NT2/D1 (cell line): ENCODE measurements at regions not wholly inside any gene's neighbourhood (a gene's known extent, or its start where the extent isn't known, plus 50 kb on each side); places are given as distances from the start of the nearest gene placed in this dataset.

Experiments
- DNase-seq: peaks from one replicate; pipeline ENCODE4 v3.0.0-alpha.2; 2011; ENCODE audit warnings: low read depth, low spot score
- H3K27me3 ChIP-seq: 2 replicates; pipeline ENCODE4 v1.6.0; 2011; ENCODE audit warnings: mild to moderate bottlenecking; ENCODE audit not compliant: insufficient read length, insufficient read depth
- H3K36me3 ChIP-seq: 2 replicates; pipeline ENCODE4 v1.6.1; 2011; ENCODE audit warnings: mild to moderate bottlenecking, low read length, mixed read lengths; ENCODE audit not compliant: insufficient read depth, insufficient read length
- H3K4me1 ChIP-seq: 2 replicates; pipeline ENCODE4 v1.5.1; 2011; ENCODE audit not compliant: insufficient read depth, insufficient read length
- H3K4me3 ChIP-seq: 2 replicates; pipeline ENCODE4 v1.5.1; 2011; ENCODE audit warnings: low read depth; ENCODE audit not compliant: insufficient read length
- H3K9ac ChIP-seq: 2 replicates; pipeline ENCODE4 v1.6.0; 2011; ENCODE audit warnings: low read depth; ENCODE audit not compliant: insufficient read length
- H3K9me3 ChIP-seq: 2 replicates; pipeline ENCODE4 v1.5.1; 2011; ENCODE audit warnings: mild to moderate bottlenecking, low read length; ENCODE audit not compliant: insufficient read depth
- SUZ12 ChIP-seq: IDR thresholded peaks from 2 replicates; pipeline ENCODE4 v1.6.1; 2011; ENCODE audit not compliant: insufficient read length, insufficient read depth; ENCODE audit errors: extremely low read depth
- YY1 ChIP-seq: IDR thresholded peaks from 2 replicates; pipeline ENCODE4 v1.6.1; 2011; ENCODE audit not compliant: insufficient read length, insufficient read depth
- ZNF274 ChIP-seq: IDR thresholded peaks from 2 replicates; pipeline ENCODE4 v1.6.1; 2011; ENCODE audit warnings: mild to moderate bottlenecking, low read depth, low read length

DNA sequence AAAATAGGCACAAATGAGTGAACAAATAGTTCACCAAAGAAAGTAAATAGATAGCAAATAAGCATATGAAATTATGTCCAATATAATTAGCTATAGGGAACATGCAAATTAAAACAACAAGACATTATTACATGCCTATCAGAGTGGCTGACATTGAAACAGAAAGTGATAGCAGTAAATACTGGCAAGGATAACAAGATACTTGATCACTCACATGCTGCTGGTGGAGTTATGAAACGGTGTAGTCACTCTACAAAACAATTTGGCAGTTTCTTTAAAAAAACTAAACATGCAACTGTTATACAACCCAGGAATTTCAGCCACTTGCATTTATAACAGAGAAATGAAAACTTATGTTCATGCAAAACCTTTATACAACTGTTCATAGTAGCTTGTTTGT lies 439.2 kb upstream of the ACVR2A start:
- Histone ChIP-seq H3K4me1 (no peaks in the 10 kb centered on the region), H3K27me3 (no peaks in the 10 kb centered on the region), H3K9ac (no peak overlapping the region), H3K4me3 (no peak overlapping the region), H3K36me3 (no peaks in the 10 kb centered on the region), H3K9me3 (no peaks in the 10 kb centered on the region)
- DNase-seq, result no peak
- no peak for TF ChIP-seq YY1
- TF ChIP-seq ZNF274, result no peak
- no peak for TF ChIP-seq SUZ12

DNA sequence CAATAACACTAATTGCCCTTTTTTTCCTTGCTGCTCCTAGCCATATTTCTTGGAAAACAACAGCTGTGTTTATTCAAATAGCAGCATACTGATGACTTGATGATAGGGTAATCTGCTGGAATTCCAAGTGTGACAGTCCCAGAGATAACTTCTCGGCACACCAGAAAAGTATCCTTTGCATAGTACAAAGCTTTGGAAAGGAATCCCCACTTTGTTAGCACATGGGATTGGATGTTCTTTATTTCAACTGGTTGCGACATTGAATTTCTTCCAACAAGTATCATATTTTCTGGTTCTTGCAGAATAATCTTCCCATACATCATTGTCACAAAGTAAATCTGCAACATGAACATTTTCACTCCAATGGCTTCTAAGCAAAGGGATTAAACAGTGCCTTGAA lies 445.8 kb upstream of the ACVR2A start:
- Histone ChIP-seq H3K36me3 (no peaks in the 10 kb centered on the region), H3K4me1 (no peaks in the 10 kb centered on the region), H3K4me3 (no peak overlapping the region), H3K9me3 (no peaks in the 10 kb centered on the region), H3K27me3 (no peaks in the 10 kb centered on the region), H3K9ac (no peak overlapping the region)
- no peak for TF ChIP-seq YY1
- no peak for TF ChIP-seq ZNF274
- no peak for DNase-seq

DNA sequence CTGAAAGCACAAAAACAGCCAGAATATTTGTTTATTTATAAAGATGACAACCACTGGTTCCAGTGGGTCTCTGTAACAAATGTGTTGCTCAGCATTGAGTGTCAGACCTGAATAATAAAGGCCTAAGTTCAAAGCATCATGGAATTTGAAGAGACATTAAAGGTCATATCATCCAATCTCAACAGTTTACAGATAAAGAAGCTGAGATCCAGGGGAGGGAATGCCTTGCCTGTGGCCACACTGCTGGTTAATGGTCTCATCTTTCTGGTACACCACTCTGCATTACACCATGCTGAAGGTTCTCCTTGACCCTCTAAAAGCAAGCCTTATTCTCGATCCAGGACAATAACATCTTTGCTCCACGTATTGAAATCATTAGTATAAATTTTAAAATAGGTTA lies 446.5 kb upstream of the ACVR2A start:
- H3K9me3 ChIP-seq, result no peaks in the 10 kb centered on the region
- H3K27me3 ChIP-seq, result no peaks in the 10 kb centered on the region
- no peak overlapping the region for H3K4me3 ChIP-seq
- TF ChIP-seq ZNF274 (no peak), YY1 (no peak), SUZ12 (no peak)
- DNase-seq, result no peak
- H3K36me3 ChIP-seq, result no peaks in the 10 kb centered on the region
- H3K9ac ChIP-seq, result no peak overlapping the region
- H3K4me1 ChIP-seq, result no peaks in the 10 kb centered on the region

DNA sequence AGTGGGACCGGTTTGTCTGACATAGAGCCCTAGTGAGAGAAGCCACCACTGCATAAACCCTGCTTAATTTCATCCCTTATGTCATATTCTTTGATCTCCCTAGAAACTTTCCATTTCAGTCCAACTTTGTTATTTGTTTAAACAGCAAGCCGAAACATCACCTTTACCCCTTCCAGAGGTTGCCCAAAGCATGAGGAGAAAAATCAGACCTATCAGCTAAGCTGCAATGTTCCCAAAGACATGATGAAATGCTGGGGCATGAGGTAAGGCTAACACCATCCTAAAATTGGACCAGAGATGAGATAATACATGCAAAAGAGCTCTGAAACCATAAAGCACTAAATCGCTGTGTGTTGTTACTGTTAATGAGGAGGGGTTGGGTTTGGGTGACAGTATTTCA lies 447.9 kb upstream of the ACVR2A start:
- TF ChIP-seq YY1 (no peak), ZNF274 (no peak), SUZ12 (no peak)
- no peaks in the 10 kb centered on the region for H3K27me3 ChIP-seq
- no peak for DNase-seq
- H3K9ac ChIP-seq, result no peak overlapping the region
- H3K4me3 ChIP-seq, result no peak overlapping the region
- no peaks in the 10 kb centered on the region for H3K9me3 ChIP-seq
- H3K4me1 ChIP-seq, result no peaks in the 10 kb centered on the region
- H3K36me3 ChIP-seq, result no peaks in the 10 kb centered on the region

DNA sequence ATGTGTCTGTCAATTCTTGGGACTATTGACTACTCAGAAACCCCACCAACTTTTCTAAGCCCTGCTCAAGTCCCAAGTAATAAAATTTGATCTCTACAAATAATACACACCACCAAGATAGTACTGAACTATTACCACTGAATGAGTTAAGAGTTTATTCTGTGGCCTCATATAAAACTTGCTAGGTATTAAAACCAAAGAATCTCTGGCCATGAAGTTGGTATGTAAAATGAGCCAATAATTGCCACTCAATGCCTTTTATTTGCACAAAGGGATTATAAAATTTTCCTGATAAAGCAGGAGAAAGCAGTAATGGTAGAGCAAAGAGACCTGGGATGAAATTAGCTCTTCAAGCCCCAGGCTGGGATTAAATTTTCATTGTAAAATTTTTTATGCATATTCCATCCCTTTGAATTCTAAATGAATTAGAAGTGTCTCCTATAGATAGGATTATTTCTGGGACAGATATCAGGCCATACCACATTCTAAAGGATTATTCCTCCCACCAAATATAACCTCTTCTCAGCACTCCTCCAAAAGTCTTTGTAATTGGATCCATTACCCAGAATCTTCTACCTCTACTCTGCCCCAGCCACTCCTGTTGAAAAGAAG lies 450.5 kb upstream of the ACVR2A start:
- Histone ChIP-seq H3K4me1 (no peaks in the 10 kb centered on the region), H3K27me3 (no peaks in the 10 kb centered on the region), H3K36me3 (no peaks in the 10 kb centered on the region), H3K4me3 (no peak overlapping the region), H3K9me3 (no peaks in the 10 kb centered on the region), H3K9ac (no peak overlapping the region)
- DNase-seq, result no peak
- no peak for TF ChIP-seq ZNF274
- TF ChIP-seq SUZ12, result no peak
- TF ChIP-seq YY1, result no peak

DNA sequence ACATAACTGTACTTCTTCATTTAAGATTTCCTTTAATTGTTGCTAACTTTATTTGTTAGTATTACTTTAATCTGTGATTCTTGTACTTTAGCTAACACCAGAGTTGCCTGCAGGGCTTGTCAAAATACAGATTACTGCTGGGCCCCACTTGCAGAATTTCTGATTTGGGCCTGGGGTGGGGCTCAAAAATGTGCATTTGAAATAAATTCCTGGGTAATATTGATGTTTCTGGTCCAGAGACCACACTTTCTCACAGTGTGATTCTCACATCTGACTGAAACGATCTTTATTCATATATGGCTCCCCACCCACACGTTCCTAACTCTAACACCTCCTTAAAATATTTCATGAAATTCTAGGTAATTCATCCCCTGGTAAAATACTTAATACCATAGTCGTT lies 452.6 kb upstream of the ACVR2A start:
- TF ChIP-seq SUZ12 (no peak), YY1 (no peak), ZNF274 (no peak)
- no peak overlapping the region for H3K9ac ChIP-seq
- no peak overlapping the region for H3K4me3 ChIP-seq
- no peak for DNase-seq
- no peaks in the 10 kb centered on the region for H3K36me3 ChIP-seq
- no peaks in the 10 kb centered on the region for H3K27me3 ChIP-seq
- no peaks in the 10 kb centered on the region for H3K9me3 ChIP-seq
- no peaks in the 10 kb centered on the region for H3K4me1 ChIP-seq

DNA sequence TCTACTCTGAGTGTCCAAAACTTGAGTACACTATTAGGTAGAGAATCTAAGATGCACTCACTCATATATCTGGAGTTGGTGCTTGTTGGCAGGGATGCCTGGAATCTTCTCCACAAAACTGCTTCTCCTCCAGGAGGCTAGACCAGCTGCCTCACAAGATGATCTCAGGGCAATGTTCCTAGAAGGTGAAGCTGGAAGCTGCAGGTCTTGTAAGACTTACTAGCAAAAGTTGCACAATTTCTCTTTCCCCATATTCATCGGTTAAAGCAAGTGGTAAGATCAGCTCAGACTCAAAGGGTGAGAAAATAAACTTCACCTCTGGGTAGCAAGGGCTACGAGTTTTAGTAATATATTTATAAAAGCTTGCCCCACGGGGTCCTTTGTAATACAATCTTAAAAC lies 454.4 kb upstream of the ACVR2A start:
- TF ChIP-seq SUZ12 (no peak), YY1 (no peak), ZNF274 (no peak)
- H3K4me1 ChIP-seq, result no peaks in the 10 kb centered on the region
- no peaks in the 10 kb centered on the region for H3K27me3 ChIP-seq
- H3K36me3 ChIP-seq, result no peaks in the 10 kb centered on the region
- no peak overlapping the region for H3K9ac ChIP-seq
- no peak for DNase-seq
- no peaks in the 10 kb centered on the region for H3K9me3 ChIP-seq
- H3K4me3 ChIP-seq, result no peak overlapping the region

DNA sequence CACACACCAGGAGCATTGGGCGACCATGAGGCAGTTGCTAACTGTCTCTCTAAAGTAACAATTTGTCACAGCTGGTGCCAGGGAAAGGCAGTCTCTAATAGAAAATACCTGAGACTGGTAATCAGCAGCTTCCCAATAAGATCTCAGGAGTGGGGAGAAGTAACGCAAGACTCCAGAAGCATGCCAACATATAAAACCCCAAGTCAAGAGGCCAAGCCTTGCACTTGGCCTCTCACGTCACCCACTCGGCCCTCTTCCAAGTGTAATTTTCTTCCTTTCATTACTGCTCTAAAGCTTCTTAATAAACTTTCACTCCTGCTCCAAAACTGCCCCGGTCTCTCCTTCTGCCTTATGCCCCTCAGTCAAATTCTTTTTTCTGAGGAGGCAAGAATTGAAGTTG lies 455.6 kb upstream of the ACVR2A start:
- H3K4me1 ChIP-seq, result no peaks in the 10 kb centered on the region
- no peaks in the 10 kb centered on the region for H3K27me3 ChIP-seq
- H3K9ac ChIP-seq, result no peak overlapping the region
- no peaks in the 10 kb centered on the region for H3K36me3 ChIP-seq
- H3K4me3 ChIP-seq, result no peak overlapping the region
- no peak for DNase-seq
- TF ChIP-seq SUZ12, result no peak
- TF ChIP-seq ZNF274, result no peak
- TF ChIP-seq YY1, result no peak
- no peaks in the 10 kb centered on the region for H3K9me3 ChIP-seq
